ENCODE measurements at regions not wholly inside any gene's neighbourhood (a gene's known extent, or its start where the extent isn't known, plus 50 kb on each side); places are given as distances from the start of the nearest gene placed in this dataset.

- DNase-seq, result no peak
Observed at GRCh38 chr11:39288011-39288410, 2171.4 kb downstream of the LRRC4C start.

- DNase-seq, result no peak
Observed at GRCh38 chr11:39268176-39268690, 2191.2 kb downstream of the LRRC4C start.

GRCh38 chr11:39255648-39256047 lies 2203.8 kb downstream of the LRRC4C start:
- DNase-seq, result no peak

- DNase-seq, result no peak
Observed at GRCh38 chr11:39249566-39250365, 2209.7 kb downstream of the LRRC4C start.

GRCh38 chr11:39247570-39248137 lies 2211.8 kb downstream of the LRRC4C start:
- DNase-seq, result no peak

GRCh38 chr11:39239553-39239952 lies 2219.9 kb downstream of the LRRC4C start:
- DNase-seq, result no peak

- DNase-seq, result no peak
Observed at GRCh38 chr11:39236916-39237315, 2222.5 kb downstream of the LRRC4C start.

- no peak for DNase-seq
Observed at GRCh38 chr11:39221550-39222138, 2237.8 kb downstream of the LRRC4C start.

- no peak for DNase-seq
Observed at GRCh38 chr11:39220501-39221230, 2238.8 kb downstream of the LRRC4C start.

GRCh38 chr11:39220069-39220468 lies 2239.4 kb downstream of the LRRC4C start:
- no peak for DNase-seq

- DNase-seq, result no peak
Observed at GRCh38 chr11:39209981-39210380, 2249.5 kb downstream of the LRRC4C start.

GRCh38 chr11:39205236-39205995 lies 2254.0 kb downstream of the LRRC4C start:
- DNase-seq, result no peak

GRCh38 chr11:39192671-39193070 lies 2266.8 kb downstream of the LRRC4C start:
- DNase-seq, result no peak

- DNase-seq, result no peak
Observed at GRCh38 chr11:39190751-39191150, 2268.7 kb downstream of the LRRC4C start.

GRCh38 chr11:39177678-39178077 lies 2281.8 kb downstream of the LRRC4C start:
- DNase-seq, result no peak

- DNase-seq, result no peak
Observed at GRCh38 chr11:39174965-39175364, 2284.5 kb downstream of the LRRC4C start.

GRCh38 chr11:39174196-39174595 lies 2285.3 kb downstream of the LRRC4C start:
- no peak for DNase-seq

GRCh38 chr11:39165021-39165420 lies 2294.4 kb downstream of the LRRC4C start:
- no peak for DNase-seq

GRCh38 chr11:39149214-39149613 lies 2310.2 kb downstream of the LRRC4C start:
- DNase-seq, result no peak

GRCh38 chr11:39145346-39145745 lies 2314.1 kb downstream of the LRRC4C start:
- DNase-seq, result no peak

- no peak for DNase-seq
Observed at GRCh38 chr11:39144351-39145130, 2314.9 kb downstream of the LRRC4C start.

- peak; percentile 6 for DNase-seq
Observed at GRCh38 chr11:39139581-39139980, 2319.9 kb downstream of the LRRC4C start.
